ENCODE measurements at regions not wholly inside any gene's neighbourhood (a gene's known extent, or its start where the extent isn't known, plus 50 kb on each side); places are given as distances from the start of the nearest gene placed in this dataset.

- no peaks in the 10 kb centered on the region for H3K4me1 ChIP-seq
- no peaks in the 10 kb centered on the region for H3K9me3 ChIP-seq
- DNase-seq: no peak
- H3K4me3 ChIP-seq: no peak overlapping the region
- 22 to 67% methylated on average over 1 of the region's 1 CpG for WGBS, 2 donors (ENCODE audit: low coverage in 1 of 2)
- in situ Hi-C loops (cut with MboI; ENCODE audit: low pct_ligation_motif_present in 1 of 4, low pct_unique_long_range_greater_than_20kb in 1 of 4, low sequenced_read_pairs in 3 of 4) (no loop called here), intact Hi-C loops (cut with DNase I; ENCODE audit: low total_unique reads) (no loop called here)
- no peaks in the 10 kb centered on the region for H3K36me3 ChIP-seq
- no peak for TF ChIP-seq POLR2AphosphoS5 (IDR thresholded peaks at IDR 0.05)
- TF ChIP-seq CTCF (IDR thresholded peaks at IDR 0.05): no peak
- TF ChIP-seq POLR2A (IDR thresholded peaks at IDR 0.05): no peak
- no peak for TF ChIP-seq EP300 (IDR thresholded peaks at IDR 0.05; ENCODE audit: low read depth)
- H3K27ac ChIP-seq: no peak overlapping the region
- H3K27me3 ChIP-seq: no peaks in the 10 kb centered on the region
These were observed 292.4 kb upstream of the TLE4 start for GRCh38 chr9:79279356-79279755.

GRCh38 chr9:79280691-79281090 lies 291.1 kb upstream of the TLE4 start:
- Histone ChIP-seq H3K27me3 (no peaks in the 10 kb centered on the region), H3K4me3 (no peak overlapping the region), H3K4me1 (no peaks in the 10 kb centered on the region), H3K9me3 (no peaks in the 10 kb centered on the region), H3K27ac (no peak overlapping the region), H3K36me3 (no peaks in the 10 kb centered on the region)
- intact Hi-C loops (cut with DNase I; ENCODE audit: low total_unique reads) (no loop called here), in situ Hi-C loops (cut with MboI; ENCODE audit: low pct_ligation_motif_present in 1 of 4, low pct_unique_long_range_greater_than_20kb in 1 of 4, low sequenced_read_pairs in 3 of 4) (no loop called here)
- no peak for DNase-seq
- 92 to 96% methylated on average over 4 of the region's 4 CpGs for WGBS, 2 donors (ENCODE audit: low coverage in 1 of 2)
- TF ChIP-seq CTCF (IDR thresholded peaks at IDR 0.05) (no peak), EP300 (IDR thresholded peaks at IDR 0.05; ENCODE audit: low read depth) (no peak), POLR2A (IDR thresholded peaks at IDR 0.05) (no peak)

GRCh38 chr9:79284081-79284480 lies 287.7 kb upstream of the TLE4 start:
- intact Hi-C loops (cut with DNase I; ENCODE audit: low total_unique reads): no loop called here
- Histone ChIP-seq H3K27ac (no peak overlapping the region), H3K4me1 (no peaks in the 10 kb centered on the region), H3K4me3 (no peak overlapping the region), H3K36me3 (no peaks in the 10 kb centered on the region), H3K9me3 (no peaks in the 10 kb centered on the region), H3K27me3 (no peaks in the 10 kb centered on the region)
- in situ Hi-C loops (cut with MboI; ENCODE audit: low pct_ligation_motif_present in 1 of 4, low pct_unique_long_range_greater_than_20kb in 1 of 4, low sequenced_read_pairs in 3 of 4): no loop called here
- DNase-seq: no peak
- TF ChIP-seq POLR2AphosphoS5 (IDR thresholded peaks at IDR 0.05) (no peak), POLR2A (IDR thresholded peaks at IDR 0.05) (no peak), CTCF (IDR thresholded peaks at IDR 0.05) (no peak), EP300 (IDR thresholded peaks at IDR 0.05; ENCODE audit: low read depth) (no peak)

- in situ Hi-C loops (cut with MboI; ENCODE audit: low pct_ligation_motif_present in 1 of 4, low pct_unique_long_range_greater_than_20kb in 1 of 4, low sequenced_read_pairs in 3 of 4): no loop called here
- 56 to 94% methylated on average over 5 to 7 of the region's 7 CpGs for WGBS, 2 donors (ENCODE audit: low coverage in 1 of 2)
- no peak for TF ChIP-seq POLR2AphosphoS5 (IDR thresholded peaks at IDR 0.05)
- no peak for TF ChIP-seq POLR2A (IDR thresholded peaks at IDR 0.05)
- no peak for TF ChIP-seq EP300 (IDR thresholded peaks at IDR 0.05; ENCODE audit: low read depth)
- no peak for TF ChIP-seq CTCF (IDR thresholded peaks at IDR 0.05)
- Histone ChIP-seq H3K4me1 (no peaks in the 10 kb centered on the region), H3K4me3 (no peak overlapping the region), H3K36me3 (no peaks in the 10 kb centered on the region), H3K27me3 (no peaks in the 10 kb centered on the region), H3K27ac (no peak overlapping the region), H3K9me3 (no peaks in the 10 kb centered on the region)
- DNase-seq: no peak
- intact Hi-C loops (cut with DNase I; ENCODE audit: low total_unique reads): no loop called here
These were observed 284.6 kb upstream of the TLE4 start for GRCh38 chr9:79286992-79287707.

Data from transverse colon (tissue), 4 donors.